ENCODE measurements at regions not wholly inside any gene's neighbourhood (a gene's known extent, or its start where the extent isn't known, plus 50 kb on each side); places are given as distances from the start of the nearest gene placed in this dataset.

DNA sequence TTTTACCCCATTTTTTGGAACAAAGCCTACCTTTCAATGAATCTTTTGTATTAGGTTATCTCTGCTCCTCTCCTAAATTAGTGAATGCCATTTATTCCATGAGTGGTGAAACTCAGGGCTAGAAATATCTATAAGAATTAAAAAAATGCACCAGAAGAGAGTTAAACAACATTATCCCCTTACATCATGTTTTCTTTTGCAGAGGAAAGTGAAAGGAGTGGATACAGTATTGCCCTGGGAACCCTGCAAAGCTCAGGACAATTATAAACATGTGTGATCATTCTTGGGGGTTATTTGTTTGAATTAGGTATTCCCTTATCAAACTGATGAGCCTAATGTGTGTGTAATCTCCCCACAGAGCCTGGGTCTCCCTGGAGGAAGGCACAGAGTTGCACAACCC is 559.2 kb downstream of the RNF144A start:
- DNase-seq: no peak

DNA sequence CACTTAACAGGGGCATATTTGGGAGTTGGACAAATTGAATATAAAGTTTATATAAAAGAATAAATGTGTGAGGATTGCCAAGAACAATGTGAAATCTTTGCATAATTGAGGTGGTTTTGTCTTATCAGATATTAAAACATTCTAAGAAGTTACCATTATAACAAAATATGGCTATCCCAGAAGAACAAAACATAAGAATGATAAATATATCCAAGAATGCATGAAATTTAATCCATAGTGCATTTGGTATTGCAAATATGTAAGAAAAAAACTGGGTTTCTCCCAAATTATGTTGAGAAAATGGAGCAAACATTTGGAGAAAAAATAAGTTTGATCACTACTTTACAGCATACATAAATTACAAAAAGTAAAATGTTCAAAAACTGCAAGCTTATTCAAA is 562.4 kb downstream of the RNF144A start:
- DNase-seq: no peak

DNA sequence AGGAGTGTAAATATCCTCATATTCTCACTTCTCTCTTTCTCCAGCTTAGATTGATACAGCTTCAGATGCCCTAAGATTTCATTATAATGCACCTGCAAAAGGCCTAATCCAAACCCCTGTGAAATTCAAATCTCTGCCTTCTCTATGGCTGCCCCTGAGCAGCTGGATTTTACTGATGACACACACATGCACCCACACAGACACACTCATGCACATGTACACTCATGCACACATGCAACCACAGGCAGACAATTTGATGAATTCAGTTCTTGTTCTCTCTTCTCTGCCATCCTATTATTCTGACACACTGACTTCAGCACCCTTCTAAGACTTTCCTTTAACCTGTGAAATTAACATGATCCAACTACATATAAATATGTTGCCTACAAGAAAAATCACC is 563.2 kb downstream of the RNF144A start:
- DNase-seq: no peak

DNA sequence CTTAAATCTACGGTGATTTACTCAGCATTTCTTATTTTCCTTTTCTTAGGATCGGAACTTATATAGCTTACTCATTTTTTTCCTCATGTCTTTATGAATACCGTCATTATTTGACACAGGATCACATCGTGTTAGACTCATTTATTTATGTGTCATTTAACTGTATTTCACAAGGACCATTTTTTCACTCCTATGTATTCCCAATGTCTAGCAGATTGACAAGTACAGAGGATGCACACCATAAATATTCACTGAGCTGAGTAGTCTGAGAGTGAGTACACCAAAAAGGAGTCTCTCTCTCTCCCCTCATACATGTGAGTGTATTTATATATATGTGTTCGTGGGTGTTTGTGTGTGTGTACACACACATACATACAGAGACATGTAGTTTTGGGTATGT is 573.5 kb downstream of the RNF144A start:
- no peak for DNase-seq

DNA sequence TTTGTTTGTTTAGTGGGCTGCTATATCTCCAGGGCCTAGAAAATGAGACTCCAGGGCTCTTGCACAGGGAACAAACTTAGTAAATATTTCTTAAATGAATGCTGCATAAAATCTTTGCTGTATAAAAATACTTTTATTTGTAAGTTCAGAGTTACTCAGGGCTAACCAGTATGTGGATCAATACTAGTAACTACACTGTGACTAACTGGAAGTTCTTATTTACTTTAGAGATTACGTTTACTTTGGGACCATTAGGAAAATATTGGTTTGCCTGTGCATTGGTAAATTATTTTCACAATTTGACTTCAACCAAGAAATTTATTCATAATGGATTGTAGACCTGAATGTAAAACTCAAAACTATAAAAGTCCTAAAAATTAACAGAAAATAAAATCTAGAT is 575.5 kb downstream of the RNF144A start:
- no peak for DNase-seq

DNA sequence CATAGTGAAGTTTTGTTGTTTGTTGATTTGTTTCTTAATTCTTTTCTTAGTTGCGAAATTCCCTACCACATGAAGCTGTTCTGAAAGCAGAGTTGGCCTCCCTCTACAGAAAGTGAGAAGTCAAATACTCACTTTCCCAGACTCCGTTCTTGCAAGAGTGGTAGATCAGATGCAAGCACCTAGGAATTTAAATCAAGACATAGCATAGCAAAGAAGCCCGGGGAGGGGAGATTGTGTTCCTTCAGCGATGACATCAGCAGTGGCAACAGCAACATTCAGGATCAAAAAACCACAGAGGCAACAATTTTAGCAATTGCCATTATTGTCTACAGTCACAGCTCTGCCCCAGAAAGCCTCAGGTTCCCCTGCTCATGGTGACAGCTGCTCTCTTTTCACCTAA is 580.0 kb downstream of the RNF144A start:
- no peak for DNase-seq

DNA sequence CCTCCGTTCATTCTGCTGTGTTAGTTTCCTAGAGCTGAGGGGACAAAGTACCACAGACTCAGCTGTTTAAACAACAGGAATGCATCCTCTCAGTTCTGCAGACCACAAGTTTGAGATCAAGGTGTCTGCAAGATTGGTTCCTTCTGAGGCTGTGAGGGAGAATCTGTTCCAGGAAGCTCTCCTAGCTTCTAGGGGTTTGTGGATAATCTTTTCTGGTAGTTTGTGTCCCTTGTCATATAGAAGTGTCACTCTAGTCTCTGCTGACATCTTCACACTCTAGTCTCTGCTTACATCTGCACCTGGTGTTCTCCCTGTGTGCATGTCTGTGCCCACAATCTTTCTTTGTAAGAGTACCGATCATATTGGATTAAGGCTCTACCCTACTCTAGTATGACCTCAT is 581.8 kb downstream of the RNF144A start:
- DNase-seq: no peak

DNA sequence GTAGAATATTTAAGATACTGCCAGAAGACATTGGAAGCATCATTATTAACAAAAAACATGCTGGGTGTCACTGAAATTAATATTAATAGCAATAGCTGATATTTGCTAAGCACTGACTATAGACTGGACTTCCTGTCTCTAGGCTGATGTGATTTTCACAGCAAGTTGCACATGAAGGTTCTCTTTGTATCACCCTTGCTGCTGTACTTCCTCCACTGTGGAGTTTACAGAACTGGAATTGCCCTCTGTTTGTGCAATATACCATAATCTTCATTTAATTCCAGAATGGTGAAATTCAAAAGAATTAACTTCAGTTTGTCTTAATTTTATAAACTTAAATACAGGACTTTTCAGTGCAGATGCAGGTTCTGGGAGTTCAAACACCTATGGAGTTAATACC is 585.1 kb downstream of the RNF144A start:
- no peak for DNase-seq

DNA sequence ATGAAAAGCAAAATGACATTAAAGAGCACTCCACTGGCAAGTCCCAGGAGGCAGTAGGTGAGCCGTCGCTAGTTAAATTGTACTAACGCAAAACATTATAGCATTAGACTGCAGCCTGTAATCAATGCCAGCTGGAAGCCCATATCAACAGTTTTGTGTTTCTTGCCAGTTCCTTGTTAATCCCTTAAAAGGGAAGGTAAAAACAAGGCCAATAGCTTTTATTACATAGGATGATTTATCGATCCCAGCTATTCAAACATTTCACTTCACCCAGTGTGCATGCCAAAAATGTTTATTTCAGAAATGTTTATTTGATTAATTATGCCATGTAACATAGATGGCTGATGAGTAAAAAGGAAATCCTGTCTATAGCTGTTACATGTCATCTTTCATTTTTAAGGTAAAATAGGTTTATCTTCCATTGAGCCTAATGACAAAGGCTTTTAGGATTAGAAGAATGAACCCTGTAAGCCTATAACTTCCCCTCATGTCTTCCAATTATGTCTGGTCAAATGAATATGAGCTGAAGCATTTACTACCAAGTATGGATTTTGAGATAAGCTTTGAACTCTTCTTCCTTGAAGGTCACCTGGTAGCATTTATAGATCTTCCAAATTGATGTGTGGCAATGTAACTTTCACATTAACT is 591.2 kb downstream of the RNF144A start:
- no peak for DNase-seq

DNA sequence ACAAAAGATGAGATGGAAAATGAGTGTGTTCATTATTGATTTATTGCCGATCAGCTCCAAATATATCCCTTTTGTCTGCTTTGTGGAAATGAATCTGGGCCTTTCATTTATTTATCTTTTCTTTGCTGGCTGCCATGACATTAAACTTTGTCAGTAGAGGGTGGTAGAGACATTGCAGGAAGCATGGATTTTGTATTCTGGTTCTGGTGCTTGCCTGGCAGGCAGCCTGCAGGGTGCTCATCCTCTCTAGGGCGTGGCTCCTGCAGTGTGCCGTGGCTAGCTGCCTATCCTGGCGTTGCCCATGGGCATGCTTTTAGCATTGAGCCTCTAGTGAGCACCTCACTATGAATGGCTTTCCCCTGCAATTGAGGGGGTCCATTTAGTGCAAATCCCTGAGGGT is 593.1 kb downstream of the RNF144A start:
- no peak for DNase-seq

DNA sequence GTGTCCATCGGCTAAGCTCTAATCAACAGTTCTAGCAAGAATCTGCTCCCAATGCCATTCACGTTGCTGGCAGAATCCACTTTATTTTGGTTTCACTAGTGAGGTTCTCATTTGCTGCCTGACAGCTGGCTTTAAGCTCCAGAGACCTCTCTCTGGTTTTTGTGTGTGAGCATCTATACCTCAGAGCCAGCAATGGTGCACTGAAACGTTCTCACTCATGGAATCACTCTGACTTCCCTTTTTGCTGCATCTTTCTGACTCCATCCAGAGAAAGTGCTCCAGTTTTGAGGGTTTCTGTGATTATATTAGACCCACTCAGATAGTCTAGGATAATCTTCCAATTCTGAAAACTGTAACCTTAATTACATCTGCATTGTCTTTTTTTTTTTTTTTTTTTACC is 596.6 kb downstream of the RNF144A start:
- DNase-seq: no peak

DNA sequence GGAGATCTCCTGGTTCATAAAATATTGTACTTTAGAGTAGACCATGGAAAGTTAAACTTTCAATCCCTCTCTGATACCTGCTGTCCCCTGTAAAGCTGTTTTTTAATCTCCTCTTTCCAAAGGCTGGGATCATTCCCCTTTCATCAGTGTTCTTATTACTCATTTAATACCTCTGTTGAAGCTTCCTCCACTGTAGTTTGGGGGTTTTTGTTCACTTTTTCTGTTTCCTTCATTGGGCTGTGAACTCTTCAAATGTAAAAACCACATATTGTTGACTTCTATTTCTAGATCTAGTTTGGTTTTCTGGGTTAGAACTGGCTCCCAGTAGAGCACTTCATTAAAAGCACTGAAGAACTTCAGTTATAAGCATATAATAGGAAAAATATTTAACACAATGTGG is 598.1 kb downstream of the RNF144A start:
- no peak for DNase-seq

DNA sequence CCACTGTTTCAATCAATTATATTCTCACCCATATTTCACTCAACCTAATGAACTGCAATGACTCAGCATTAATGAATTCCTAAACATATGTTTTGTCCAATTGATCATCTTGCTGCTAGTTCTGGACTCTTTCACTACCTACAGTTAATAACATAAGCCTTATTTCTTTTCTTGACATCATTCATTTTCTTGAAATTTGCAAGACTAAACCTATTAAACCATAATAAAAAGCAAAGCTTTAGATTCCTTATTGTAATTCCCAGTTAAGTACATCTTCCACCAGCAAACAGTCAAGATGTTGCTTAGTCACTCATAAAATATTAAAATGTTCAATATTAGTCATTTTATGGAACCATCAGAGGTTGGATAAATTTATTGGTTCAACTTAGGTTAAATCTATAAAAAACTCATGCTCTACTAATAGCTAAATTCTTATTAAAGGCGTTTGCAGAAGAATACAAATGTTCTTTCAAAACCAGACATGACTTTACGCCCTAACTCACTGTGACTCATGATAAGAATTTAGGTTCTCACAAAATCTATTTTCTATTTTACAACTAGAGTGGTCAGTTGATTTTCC is 599.4 kb downstream of the RNF144A start:
- DNase-seq: no peak

DNA sequence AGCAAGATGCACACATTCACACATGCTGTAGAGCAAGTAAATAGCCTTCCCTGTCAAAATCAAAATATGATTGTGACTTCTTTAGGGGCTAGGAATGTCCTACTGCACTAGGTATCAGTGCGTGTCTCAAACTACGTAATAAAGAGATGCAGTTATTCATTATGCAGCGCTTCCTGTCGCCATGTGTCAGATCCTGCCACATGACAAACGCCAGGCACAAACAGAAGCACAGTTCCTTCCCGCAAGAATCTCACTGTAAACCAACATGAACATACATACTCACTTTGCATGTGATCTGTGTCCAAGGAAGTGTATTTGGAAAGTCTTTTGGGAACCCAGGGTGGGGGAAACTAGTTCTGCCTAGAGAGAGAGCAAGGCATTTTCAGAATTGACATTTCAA is 599.9 kb downstream of the RNF144A start:
- peak; percentile 47 for DNase-seq

DNA sequence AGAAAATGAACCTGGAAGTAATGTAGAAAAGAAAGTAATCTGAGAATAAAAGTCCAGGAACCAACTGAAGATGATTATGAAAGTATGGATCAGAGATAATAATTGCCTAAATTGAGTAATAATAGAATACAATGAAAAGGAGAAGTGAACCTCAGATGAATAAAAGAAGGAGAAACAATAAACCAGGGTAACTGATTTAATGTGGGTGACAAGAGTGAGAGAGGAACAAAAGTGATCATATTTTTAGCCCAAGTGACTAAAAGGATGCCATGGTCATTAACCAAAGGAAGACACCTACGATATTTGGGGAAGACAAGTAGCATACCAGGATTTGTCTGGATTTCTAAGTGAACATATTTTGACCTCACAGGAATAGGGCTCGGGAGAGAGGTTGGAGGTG is 600.6 kb downstream of the RNF144A start:
- no peak for DNase-seq

DNA sequence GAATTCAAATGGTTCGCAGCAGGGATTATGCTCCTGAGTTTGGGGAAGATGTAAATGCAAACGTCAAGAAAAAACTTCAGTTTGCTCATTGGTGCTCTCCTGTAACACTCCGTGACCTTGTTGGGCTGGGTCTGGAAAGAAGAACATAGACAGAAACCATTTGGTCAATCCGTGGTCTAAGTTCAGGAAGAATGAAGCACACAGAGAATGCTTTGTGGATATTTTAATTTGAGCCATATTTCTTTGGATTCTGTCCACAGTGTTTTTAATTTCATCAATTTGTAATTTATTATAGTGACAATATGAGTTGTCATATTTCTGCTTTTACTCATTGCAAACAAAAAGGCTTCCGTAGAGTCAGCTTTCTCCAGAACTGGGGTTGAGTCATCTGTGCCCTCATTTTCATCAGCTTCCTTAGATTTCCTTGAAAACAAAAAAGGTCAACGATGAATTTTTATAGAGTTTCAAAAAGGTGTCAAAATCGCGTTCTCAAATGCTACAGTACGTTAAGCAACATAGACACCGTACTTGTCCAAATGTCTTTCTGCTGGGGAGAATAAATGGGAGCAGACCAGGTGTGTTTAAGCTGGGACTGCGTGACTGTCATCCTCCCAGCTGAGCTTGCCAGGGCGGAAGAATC is 606.4 kb downstream of the RNF144A start:
- peak; percentile 64 for DNase-seq

DNA sequence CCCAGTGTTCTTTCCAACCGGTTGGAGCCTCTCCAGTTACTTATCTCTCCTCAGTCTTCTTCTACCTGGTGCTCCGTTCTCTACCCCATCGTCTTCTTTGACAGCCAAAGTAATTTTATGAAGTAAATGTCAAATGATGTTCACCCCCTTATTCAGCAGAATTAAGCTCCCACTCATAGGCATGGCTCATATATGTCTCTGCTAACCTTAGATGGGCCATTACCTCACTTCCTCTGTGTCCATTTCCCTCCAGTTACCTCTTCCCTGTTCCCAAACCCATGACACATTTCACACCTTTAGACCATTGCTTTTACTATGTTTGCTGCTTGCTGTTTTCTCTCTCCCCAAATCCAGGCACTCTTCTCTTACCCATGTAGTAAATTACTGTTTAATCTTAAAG is 607.0 kb downstream of the RNF144A start:
- DNase-seq: no peak

DNA sequence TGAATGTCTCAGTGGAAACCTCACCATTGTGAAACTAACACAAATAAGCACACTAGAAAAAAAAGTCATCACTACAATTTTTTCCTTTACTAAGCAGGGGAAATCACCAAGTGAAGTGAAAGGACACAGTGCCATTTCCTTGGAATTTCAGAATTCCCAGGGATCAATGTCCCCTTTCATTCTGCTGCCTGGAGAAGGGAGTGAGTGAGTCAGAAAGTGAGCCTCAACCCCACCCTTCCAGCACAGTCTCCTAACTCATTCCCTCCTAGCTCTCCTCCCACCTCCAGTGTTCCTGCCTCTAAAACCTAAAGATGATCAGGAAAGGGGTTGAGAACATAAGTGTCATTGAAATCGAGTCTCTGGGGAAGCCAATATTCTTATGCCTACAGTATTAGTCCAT is 608.5 kb downstream of the RNF144A start:
- DNase-seq: no peak

DNA sequence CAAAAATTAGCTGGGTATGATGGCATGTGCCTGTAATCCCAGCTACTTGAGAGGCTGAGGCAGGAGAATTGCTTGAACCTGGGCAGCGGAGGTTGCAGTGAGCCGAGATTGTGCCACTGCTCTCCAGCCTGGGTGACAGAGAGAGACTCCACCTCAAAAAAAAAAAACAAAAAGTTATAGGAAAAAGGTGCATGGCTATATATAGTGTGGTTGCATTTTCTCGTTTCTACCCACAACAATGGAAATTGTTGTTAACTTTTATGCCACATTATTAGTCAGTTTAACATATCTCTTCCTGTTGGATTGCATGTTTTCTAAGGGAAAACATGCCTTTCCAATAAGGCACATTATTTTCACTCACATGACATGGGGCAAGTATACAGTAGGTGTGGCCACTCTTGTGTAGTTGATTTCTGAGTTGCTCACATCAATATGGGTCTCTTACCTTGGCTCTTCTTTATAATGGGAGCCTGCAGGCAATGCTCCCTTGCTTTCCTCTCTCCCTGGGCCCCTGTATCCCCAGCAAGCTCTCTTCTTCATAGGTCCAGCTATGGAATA is 610.0 kb downstream of the RNF144A start:
- no peak for DNase-seq

DNA sequence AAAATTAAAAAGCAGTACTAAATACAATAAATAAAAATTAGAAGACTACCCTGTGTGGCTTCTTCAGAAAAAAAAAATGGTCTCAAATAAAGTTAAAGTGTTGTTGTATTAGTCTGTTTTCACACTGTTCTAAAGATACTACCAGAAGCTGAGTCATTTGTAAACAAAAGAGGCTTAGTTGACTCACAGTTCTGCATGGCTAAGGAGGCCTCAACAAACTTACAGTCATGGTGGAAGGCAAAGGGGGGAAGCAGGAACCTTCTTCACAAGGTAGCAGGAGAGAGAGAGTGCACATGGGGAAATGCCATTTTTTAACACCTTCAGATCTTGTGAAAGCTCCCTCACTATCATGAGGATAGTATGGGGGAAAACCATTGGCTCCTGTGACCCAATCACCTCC is 612.8 kb downstream of the RNF144A start:
- peak; percentile 61 for DNase-seq

DNA sequence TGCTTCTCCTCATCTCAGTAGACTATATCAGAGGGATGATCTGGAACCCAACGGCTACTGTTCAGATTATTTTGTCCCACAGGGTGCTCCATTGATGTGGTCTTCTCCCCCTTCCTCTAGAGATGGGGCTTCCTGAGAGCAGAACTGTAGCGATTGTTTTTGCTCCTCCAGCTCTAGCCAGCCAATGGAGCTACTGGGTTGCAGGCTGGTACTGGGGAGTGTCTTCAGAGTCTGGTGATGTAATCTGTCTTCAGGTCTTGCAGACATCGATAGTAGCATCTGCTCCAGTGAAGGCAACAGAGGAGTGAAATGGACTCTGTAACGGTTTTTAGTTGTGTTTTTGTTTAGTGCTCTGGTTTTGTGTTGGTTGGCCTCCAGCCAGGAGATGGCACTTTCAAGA is 621.9 kb downstream of the RNF144A start:
- DNase-seq: no peak

DNA sequence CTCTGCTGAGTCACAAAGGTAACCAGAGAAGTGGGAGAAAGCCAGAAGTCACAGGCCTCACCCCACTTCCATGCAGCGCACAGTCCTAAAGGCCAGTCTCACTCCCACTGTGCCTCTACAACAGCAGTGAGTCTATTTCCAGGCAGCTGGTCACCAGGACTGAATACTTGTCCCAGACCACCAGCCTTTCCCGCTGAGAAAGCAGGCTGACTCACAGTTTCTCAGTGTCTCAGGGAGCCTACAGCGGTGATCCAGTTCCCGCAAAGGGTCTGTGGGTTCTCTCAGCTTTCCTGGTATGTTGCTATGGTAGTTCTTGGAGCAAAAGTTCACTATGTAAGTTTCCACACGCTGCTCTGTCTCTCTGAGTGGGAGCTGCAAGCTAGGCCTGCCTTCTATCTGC is 622.5 kb downstream of the RNF144A start:
- DNase-seq: peak; percentile 44

DNA sequence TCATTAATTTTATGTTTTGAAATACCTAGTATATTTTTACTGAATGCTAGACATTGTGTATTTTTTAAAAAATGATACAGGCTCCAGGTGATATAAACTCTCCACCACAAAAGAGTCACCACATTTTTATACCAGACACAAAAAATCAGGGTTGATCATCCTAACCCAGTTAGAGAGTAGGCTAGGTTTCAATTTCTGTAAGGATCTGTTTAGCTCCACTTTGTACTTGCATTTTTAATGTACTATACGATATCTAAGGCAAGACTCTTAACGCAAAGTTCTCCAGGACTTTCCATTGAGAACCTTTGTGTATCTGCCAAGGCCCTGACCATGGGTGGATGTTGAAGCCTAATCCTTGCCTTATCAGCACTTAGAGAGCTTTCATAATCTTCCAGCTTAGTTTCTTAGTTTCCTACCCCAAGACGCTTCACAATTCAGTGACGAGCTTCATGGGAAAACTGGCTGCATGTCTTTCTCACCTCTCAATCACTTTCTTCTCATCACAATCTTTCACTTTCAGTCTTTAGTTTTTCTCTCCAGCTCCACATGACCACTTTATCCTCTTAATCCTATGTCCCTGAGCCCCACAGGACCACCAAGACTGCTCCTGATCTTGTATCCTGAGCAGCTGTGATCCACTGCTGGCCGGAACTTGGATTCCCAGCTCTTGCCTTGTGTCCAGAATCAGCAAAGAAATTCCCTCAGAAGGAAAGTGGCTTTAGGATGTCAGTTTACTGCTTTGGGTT is 635.8 kb downstream of the RNF144A start:
- peak; percentile 21 for DNase-seq

DNA sequence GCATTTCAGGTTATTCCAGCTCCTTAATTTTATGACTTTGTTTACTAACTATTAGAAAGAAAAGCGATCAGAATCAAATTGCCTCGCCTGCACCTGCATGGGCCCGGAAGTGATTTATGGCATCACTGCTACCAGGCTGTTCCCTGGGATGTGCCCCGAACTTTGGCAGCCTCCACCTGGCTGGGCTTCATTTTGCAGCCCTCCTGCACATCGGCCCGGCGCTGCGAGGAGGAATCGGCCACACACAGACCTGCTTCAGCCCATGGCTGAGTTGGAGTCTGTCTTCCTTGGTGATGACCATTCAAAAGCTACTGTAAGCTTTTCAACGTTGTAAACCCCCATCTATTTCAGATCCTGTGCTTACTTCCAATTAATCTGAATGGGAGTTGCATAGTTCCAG is 638.0 kb downstream of the RNF144A start:
- DNase-seq: no peak

All from activated CD4-positive, alpha-beta T cell treated with anti-CD3 and anti-CD28 coated beads, Interleukin-2, amount 50 U/mL, for 16 hours (primary cell).